ENCODE measurements at regions not wholly inside any gene's neighbourhood (a gene's known extent, or its start where the extent isn't known, plus 50 kb on each side); places are given as distances from the start of the nearest gene placed in this dataset.

GRCh38 chr6:14451594-14452374, 334.2 kb downstream of the CD83 start (continued):
- TF ChIP-seq, protein P1, sequence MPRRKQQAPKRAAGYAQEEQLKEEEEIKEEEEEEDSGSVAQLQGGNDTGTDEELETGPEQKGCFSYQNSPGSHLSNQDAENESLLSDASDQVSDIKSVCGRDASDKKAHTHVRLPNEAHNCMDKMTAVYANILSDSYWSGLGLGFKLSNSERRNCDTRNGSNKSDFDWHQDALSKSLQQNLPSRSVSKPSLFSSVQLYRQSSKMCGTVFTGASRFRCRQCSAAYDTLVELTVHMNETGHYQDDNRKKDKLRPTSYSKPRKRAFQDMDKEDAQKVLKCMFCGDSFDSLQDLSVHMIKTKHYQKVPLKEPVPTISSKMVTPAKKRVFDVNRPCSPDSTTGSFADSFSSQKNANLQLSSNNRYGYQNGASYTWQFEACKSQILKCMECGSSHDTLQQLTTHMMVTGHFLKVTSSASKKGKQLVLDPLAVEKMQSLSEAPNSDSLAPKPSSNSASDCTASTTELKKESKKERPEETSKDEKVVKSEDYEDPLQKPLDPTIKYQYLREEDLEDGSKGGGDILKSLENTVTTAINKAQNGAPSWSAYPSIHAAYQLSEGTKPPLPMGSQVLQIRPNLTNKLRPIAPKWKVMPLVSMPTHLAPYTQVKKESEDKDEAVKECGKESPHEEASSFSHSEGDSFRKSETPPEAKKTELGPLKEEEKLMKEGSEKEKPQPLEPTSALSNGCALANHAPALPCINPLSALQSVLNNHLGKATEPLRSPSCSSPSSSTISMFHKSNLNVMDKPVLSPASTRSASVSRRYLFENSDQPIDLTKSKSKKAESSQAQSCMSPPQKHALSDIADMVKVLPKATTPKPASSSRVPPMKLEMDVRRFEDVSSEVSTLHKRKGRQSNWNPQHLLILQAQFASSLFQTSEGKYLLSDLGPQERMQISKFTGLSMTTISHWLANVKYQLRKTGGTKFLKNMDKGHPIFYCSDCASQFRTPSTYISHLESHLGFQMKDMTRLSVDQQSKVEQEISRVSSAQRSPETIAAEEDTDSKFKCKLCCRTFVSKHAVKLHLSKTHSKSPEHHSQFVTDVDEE (CRISPR knock-in tag; IDR thresholded peaks at IDR 0.05) = no peak
- no peak for TF ChIP-seq RARB (CRISPR knock-in tag; IDR thresholded peaks at IDR 0.05)

- no peak for ATAC-seq
- TF ChIP-seq ZNF565 (CRISPR knock-in tag; conservative IDR thresholded peaks at IDR 0.05; ENCODE audit: low read depth) = no peak
- no peak for TF ChIP-seq ZC3H10 (CRISPR knock-in tag; IDR thresholded peaks at IDR 0.05)
- TF ChIP-seq ZFP30 (CRISPR knock-in tag; IDR thresholded peaks at IDR 0.05) = no peak
- no peak for TF ChIP-seq ZFP3 (CRISPR knock-in tag; IDR thresholded peaks at IDR 0.05)
- no peak for TF ChIP-seq ZNF70 (CRISPR knock-in tag; IDR thresholded peaks at IDR 0.05)
- no peak for TF ChIP-seq PATZ1 (CRISPR knock-in tag; IDR thresholded peaks at IDR 0.05; ENCODE audit: borderline replicate concordance)
- no peak for TF ChIP-seq GLIS3 (CRISPR knock-in tag; IDR thresholded peaks at IDR 0.05)
- no peak for TF ChIP-seq ISL1 (CRISPR knock-in tag; IDR thresholded peaks at IDR 0.05)
- TF ChIP-seq ESRRG (CRISPR knock-in tag; IDR thresholded peaks at IDR 0.05) = no peak
Measured at GRCh38 chr6:14452567-14453527, 335.3 kb downstream of the CD83 start.

- no peak for ATAC-seq
- no peak for TF ChIP-seq ZNF565 (CRISPR knock-in tag; conservative IDR thresholded peaks at IDR 0.05; ENCODE audit: low read depth)
- no peak for TF ChIP-seq RARB (CRISPR knock-in tag; IDR thresholded peaks at IDR 0.05)
- no peak for TF ChIP-seq GLIS3 (CRISPR knock-in tag; IDR thresholded peaks at IDR 0.05)
- TF ChIP-seq, protein P2, sequence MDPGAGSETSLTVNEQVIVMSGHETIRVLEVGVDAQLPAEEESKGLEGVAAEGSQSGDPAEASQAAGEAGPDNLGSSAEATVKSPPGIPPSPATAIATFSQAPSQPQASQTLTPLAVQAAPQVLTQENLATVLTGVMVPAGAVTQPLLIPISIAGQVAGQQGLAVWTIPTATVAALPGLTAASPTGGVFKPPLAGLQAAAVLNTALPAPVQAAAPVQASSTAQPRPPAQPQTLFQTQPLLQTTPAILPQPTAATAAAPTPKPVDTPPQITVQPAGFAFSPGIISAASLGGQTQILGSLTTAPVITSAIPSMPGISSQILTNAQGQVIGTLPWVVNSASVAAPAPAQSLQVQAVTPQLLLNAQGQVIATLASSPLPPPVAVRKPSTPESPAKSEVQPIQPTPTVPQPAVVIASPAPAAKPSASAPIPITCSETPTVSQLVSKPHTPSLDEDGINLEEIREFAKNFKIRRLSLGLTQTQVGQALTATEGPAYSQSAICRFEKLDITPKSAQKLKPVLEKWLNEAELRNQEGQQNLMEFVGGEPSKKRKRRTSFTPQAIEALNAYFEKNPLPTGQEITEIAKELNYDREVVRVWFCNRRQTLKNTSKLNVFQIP (CRISPR knock-in tag; IDR thresholded peaks at IDR 0.05; ENCODE audit: borderline replicate concordance, low read depth) = no peak
- TF ChIP-seq, protein P1 (CRISPR knock-in tag; IDR thresholded peaks at IDR 0.05) = no peak
Measured at GRCh38 chr6:14453712-14454472, 336.3 kb downstream of the CD83 start.

DNA sequence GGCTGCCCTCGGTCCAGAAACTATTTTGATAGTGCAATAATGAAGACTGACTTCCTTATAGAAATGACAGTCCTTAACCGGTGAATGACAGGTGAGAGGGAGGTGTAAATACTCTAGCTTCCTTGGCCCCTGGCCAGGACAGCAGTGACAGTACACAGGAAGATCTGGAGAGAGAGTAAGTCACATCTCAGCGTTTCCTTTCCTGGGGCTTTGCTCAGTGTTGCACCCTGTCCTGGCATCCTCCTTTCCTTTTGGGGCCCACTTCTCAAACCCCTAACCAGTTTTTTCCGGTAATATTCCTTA, 336.9 kb downstream of the CD83 start:
- no peak for ATAC-seq
- TF ChIP-seq OSR1 (CRISPR knock-in tag; IDR thresholded peaks at IDR 0.05) (no peak), SNAI2 (CRISPR knock-in tag; IDR thresholded peaks at IDR 0.05) (no peak), TOX (CRISPR knock-in tag; IDR thresholded peaks at IDR 0.05; ENCODE audit: borderline replicate concordance) (no peak), RARB (CRISPR knock-in tag; IDR thresholded peaks at IDR 0.05) (no peak), ZC3H10 (CRISPR knock-in tag; IDR thresholded peaks at IDR 0.05) (no peak), ZNF565 (CRISPR knock-in tag; conservative IDR thresholded peaks at IDR 0.05; ENCODE audit: low read depth) (no peak), PATZ1 (CRISPR knock-in tag; IDR thresholded peaks at IDR 0.05; ENCODE audit: borderline replicate concordance) (no peak)
- TF ChIP-seq, protein P1 (CRISPR knock-in tag; IDR thresholded peaks at IDR 0.05) = no peak
